Chondrocyte (in vitro differentiated cells): ENCODE measurements at regions not wholly inside any gene's neighbourhood (a gene's known extent, or its start where the extent isn't known, plus 50 kb on each side); places are given as distances from the start of the nearest gene placed in this dataset.
A peak's percentile ranks its signal among the peaks of the same experiment; 100 is the strongest.

Experiments
- DNase-seq: peaks from one replicate; pipeline ENCODE4 v3.0.0; 2021; ENCODE audit warnings: mixed read lengths, low spot score
- H3K27ac Mint-ChIP-seq: one replicate; pipeline ENCODE4 v1.8.0; 2021; ENCODE audit warnings: mild to moderate bottlenecking, moderate library complexity, mixed read lengths; ENCODE audit not compliant: unreplicated experiment
- H3K27me3 Mint-ChIP-seq: 2 replicates; pipeline ENCODE4 v1.8.0; 2021; ENCODE audit warnings: low read depth, mixed read lengths
- H3K36me3 Mint-ChIP-seq: 2 replicates; pipeline ENCODE4 v1.8.0; 2021; ENCODE audit warnings: low read depth, mixed read lengths
- H3K4me1 Mint-ChIP-seq: 2 replicates; pipeline ENCODE4 v1.8.0; 2021; ENCODE audit warnings: low read depth, mild to moderate bottlenecking, mixed read lengths
- H3K4me3 Mint-ChIP-seq: one replicate; pipeline ENCODE4 v1.8.0; 2021; ENCODE audit warnings: mild to moderate bottlenecking, moderate library complexity, mixed read lengths; ENCODE audit not compliant: unreplicated experiment
- H3K9me3 Mint-ChIP-seq: 2 replicates; pipeline ENCODE4 v1.8.0; 2021; ENCODE audit warnings: low read depth, mixed read lengths
- TF ChIP-seq, protein P1 (sequence below): fragments of 200-600 bp; sonication (generic); IDR thresholded peaks from 2 replicates; pipeline ENCODE4 v1.5.0; 2021; ENCODE audit warnings: antibody characterized with exemption, mild to moderate bottlenecking, moderate library complexity

DNA sequence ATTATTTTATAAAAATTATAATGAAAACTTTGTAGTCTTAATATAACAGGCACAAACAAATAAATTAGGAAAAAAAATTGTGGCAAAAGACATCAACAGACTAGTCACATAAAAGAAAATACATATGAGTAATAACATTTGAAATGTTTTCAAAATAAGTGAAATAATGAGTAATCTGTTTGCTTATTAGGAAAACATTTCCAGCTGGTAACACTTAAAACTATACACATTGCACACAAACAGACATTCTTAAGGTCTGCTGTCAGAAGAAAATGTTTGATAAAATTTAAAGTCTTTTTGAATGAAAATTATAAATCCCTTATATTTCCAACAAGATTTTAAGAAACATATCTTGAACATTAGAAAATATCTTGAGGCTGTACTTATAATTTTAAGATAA is 1326.3 kb upstream of the CADM2 start:
- Mint-ChIP-seq H3K4me3 (no peak overlapping the region), H3K27ac (no peak overlapping the region), H3K36me3 (no peaks in the 10 kb centered on the region), H3K27me3 (no peaks in the 10 kb centered on the region), H3K4me1 (no peaks in the 10 kb centered on the region), H3K9me3 (peaks cover 3% of the 10 kb centered on the region)
- DNase-seq, result no peak
- TF ChIP-seq, protein P1, sequence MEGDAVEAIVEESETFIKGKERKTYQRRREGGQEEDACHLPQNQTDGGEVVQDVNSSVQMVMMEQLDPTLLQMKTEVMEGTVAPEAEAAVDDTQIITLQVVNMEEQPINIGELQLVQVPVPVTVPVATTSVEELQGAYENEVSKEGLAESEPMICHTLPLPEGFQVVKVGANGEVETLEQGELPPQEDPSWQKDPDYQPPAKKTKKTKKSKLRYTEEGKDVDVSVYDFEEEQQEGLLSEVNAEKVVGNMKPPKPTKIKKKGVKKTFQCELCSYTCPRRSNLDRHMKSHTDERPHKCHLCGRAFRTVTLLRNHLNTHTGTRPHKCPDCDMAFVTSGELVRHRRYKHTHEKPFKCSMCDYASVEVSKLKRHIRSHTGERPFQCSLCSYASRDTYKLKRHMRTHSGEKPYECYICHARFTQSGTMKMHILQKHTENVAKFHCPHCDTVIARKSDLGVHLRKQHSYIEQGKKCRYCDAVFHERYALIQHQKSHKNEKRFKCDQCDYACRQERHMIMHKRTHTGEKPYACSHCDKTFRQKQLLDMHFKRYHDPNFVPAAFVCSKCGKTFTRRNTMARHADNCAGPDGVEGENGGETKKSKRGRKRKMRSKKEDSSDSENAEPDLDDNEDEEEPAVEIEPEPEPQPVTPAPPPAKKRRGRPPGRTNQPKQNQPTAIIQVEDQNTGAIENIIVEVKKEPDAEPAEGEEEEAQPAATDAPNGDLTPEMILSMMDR, result no peak

DNA sequence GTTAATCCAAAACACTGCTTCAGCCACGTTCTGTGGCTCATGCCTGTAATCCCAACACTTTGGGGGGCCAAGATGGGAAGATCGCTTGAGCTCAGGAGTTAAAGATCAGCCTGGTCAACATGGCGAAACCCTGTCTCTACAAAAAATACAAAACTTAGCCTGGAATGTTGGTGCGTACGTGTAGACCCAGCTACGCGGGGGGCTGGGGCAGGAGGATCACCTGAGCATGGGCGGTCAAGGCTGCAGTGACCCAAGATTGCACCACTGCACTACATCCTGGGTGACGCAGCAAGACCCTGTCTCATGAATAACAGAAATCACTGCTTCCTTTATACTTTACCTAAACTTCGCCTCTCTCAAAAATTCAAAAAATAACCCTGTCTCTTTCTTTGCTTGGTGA is 1325.0 kb upstream of the CADM2 start:
- Mint-ChIP-seq H3K36me3 (no peaks in the 10 kb centered on the region), H3K27me3 (no peaks in the 10 kb centered on the region), H3K4me3 (no peak overlapping the region), H3K4me1 (no peaks in the 10 kb centered on the region), H3K9me3 (peaks cover 11% of the 10 kb centered on the region), H3K27ac (no peak overlapping the region)
- TF ChIP-seq, protein P1, result no peak
- no peak for DNase-seq

DNA sequence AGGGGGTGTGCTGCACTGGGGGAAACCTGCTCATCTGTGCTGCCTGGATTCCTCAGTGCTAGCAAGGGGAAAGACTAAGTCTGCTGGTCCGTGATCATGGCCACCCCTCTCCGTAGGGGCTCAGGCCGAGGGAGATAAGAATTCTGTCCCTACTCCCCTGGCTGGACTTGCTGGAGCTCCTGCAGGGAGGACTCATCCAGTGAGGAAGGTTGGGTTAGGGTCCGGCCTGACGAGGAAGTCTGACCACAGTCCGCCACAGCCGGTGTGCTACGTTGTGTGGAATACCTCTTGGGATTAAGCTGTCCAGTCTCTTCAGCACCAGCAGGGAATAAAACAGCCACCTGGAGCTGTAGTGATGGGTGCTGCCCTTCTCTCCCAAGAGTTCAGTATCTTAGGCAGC is 1309.1 kb upstream of the CADM2 start:
- peaks cover 4% of the 10 kb centered on the region for H3K36me3 Mint-ChIP-seq
- no peaks in the 10 kb centered on the region for H3K27me3 Mint-ChIP-seq
- no peak overlapping the region for H3K27ac Mint-ChIP-seq
- peaks cover 11% of the 10 kb centered on the region for H3K9me3 Mint-ChIP-seq
- peak; percentile 50 for DNase-seq
- TF ChIP-seq, protein P1, result no peak
- H3K4me1 Mint-ChIP-seq, result no peaks in the 10 kb centered on the region
- H3K4me3 Mint-ChIP-seq, result no peak overlapping the region

DNA sequence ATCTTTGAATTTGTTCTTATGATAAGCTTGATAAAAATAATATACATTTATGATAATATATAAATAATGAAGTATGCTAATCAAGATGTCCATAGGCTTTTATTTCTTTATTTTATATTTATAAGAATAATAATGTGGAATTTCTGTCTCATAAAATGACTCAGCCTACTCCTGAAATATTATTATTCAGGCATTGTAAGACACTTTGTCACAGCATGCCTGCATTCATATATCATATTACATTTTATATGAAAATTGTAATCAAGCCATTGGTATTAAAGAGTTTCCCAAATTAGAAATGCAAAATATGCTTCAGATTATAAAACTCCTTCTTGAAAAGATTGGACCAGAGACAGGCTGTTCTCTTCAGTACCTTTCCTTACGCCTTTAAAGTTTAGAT is 1303.7 kb upstream of the CADM2 start:
- Mint-ChIP-seq H3K9me3 (peaks cover 2% of the 10 kb centered on the region), H3K27ac (no peak overlapping the region), H3K4me3 (no peak overlapping the region), H3K27me3 (no peaks in the 10 kb centered on the region), H3K36me3 (no peaks in the 10 kb centered on the region), H3K4me1 (no peaks in the 10 kb centered on the region)
- TF ChIP-seq, protein P1, result no peak
- DNase-seq, result no peak

DNA sequence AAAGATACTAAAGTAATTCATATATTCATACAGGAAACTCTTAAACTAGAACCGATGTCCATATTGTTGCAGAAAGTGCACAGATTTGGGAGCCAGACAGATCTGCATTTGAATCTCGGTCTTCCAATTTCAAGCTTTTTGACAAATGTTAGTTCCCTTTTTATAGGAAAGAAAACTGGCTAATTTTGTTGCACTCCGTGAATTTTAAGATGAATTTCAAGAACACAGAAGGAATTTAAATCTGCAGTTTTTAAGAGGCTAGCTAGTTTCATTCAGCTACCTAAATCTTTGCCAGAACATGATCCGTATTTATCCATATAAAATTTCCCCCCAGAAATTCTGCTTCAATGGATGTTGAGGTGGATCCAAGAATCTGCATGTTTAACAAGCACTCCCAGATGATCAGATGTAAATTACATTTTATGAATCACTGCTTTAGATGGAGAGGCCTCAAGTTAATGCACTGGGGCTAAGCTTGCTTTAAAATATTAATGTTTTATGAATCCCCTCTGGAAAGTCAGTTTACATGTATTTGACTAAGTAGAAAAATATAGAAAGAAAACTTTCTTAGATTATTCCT is 1296.3 kb upstream of the CADM2 start:
- no peak overlapping the region for H3K27ac Mint-ChIP-seq
- no peak overlapping the region for H3K4me3 Mint-ChIP-seq
- H3K4me1 Mint-ChIP-seq, result no peaks in the 10 kb centered on the region
- DNase-seq, result no peak
- peaks cover 2% of the 10 kb centered on the region for H3K9me3 Mint-ChIP-seq
- TF ChIP-seq, protein P1, result no peak
- no peaks in the 10 kb centered on the region for H3K36me3 Mint-ChIP-seq
- H3K27me3 Mint-ChIP-seq, result no peaks in the 10 kb centered on the region
